ENCODE measurements at regions not wholly inside any gene's neighbourhood (a gene's known extent, or its start where the extent isn't known, plus 50 kb on each side); places are given as distances from the start of the nearest gene placed in this dataset.

GRCh38 chr4:96352051-96352517 lies 512.2 kb downstream of the PDHA2 start:
- H3K4me1 Mint-ChIP-seq = peaks cover 9% of the 10 kb centered on the region
- ATAC-seq = peak; percentile 58

GRCh38 chr4:96354036-96354712 lies 514.3 kb downstream of the PDHA2 start:
- H3K79me2 ChIP-seq (replicated peaks; ENCODE audit: insufficient read depth) = no peaks in the 10 kb centered on the region
- peaks cover 7% of the 10 kb centered on the region; the same call in 1 of the 2 replicates for H3K4me1 ChIP-seq (ENCODE audit: insufficient read depth)
- no peaks in the 10 kb centered on the region for H3K27me3 ChIP-seq (ENCODE audit: insufficient read depth)
- no peak for ATAC-seq
- H3K4me3 ChIP-seq = no peak overlapping the region
- no peak overlapping the region for H3K4me3 Mint-ChIP-seq
- no peak for DNase-seq (ENCODE audit: low spot score)
- peaks cover 9% of the 10 kb centered on the region for H3K4me1 Mint-ChIP-seq
- H3K9me2 ChIP-seq (ENCODE audit: insufficient read depth) = no peaks in the 10 kb centered on the region
- no peak for TF ChIP-seq ZNF331 (CRISPR knock-in tag; IDR thresholded peaks at IDR 0.05; ENCODE audit: low read depth)
- no peak for TF ChIP-seq CREB1 (CRISPR knock-in tag; IDR thresholded peaks at IDR 0.05; ENCODE audit: low read depth)
- TF ChIP-seq CTCF (conservative IDR thresholded peaks at IDR 0.05; ENCODE audit: low read depth in 2 of 2) = no peak
- no peak for TF ChIP-seq EZH2phosphoT487 (IDR thresholded peaks at IDR 0.05; ENCODE audit: unreplicated experiment)
- no peak for TF ChIP-seq STAT1 (IDR thresholded peaks at IDR 0.05; ENCODE audit: unreplicated experiment)
- no peak for TF ChIP-seq JUNB (IDR thresholded peaks at IDR 0.05; ENCODE audit: unreplicated experiment)
- TF ChIP-seq POLR2AphosphoS5 (IDR thresholded peaks at IDR 0.05; ENCODE audit: low read depth) = no peak
- TF ChIP-seq REST (IDR thresholded peaks at IDR 0.05; ENCODE audit: unreplicated experiment) = no peak
- no peak for TF ChIP-seq ETS1 (IDR thresholded peaks at IDR 0.05)
- TF ChIP-seq EZH2 (IDR thresholded peaks at IDR 0.05; ENCODE audit: low read depth, unreplicated experiment) = no peak
- no peak for TF ChIP-seq NANOG (IDR thresholded peaks at IDR 0.05; ENCODE audit: borderline replicate concordance)
- peaks cover 2% of the 10 kb centered on the region for H3K27me3 Mint-ChIP-seq (ENCODE audit: insufficient read depth, low read depth, poor library complexity)
- no peak overlapping the region for H3K27ac ChIP-seq (ENCODE audit: low read depth)
- no peaks in the 10 kb centered on the region for H4K20me1 ChIP-seq (replicated peaks; ENCODE audit: insufficient read depth)
- no peak overlapping the region for H3K27ac Mint-ChIP-seq
- peak overlapping the region; percentile 75; the same call in 1 of the 2 replicates for H2AFZ ChIP-seq
- H3K9me3 Mint-ChIP-seq = no peaks in the 10 kb centered on the region
- H3K36me3 Mint-ChIP-seq (ENCODE audit: low read depth) = no peaks in the 10 kb centered on the region
- H3F3A ChIP-seq (replicated peaks; ENCODE audit: low read depth) = no peaks in the 10 kb centered on the region
- H3K4me2 ChIP-seq = no peak overlapping the region
- H3K36me3 ChIP-seq (ENCODE audit: insufficient read depth) = no peaks in the 10 kb centered on the region

More at GRCh38 chr4:96352051-96352517, 512.2 kb downstream of the PDHA2 start:
- Histone ChIP-seq H2AFZ (0 out of 2 replicates have a peak overlapping the region, but pooled peaks have one; percentile 1), H3K9me2 (ENCODE audit: insufficient read depth) (peaks cover 4% of the 10 kb centered on the region; the same call in 1 of the 2 replicates), H3K36me3 (ENCODE audit: insufficient read depth) (no peaks in the 10 kb centered on the region), H3K4me1 (ENCODE audit: insufficient read depth) (peaks cover 7% of the 10 kb centered on the region; the same call in 1 of the 2 replicates), H3K27me3 (ENCODE audit: insufficient read depth) (no peaks in the 10 kb centered on the region), H4K20me1 (replicated peaks; ENCODE audit: insufficient read depth) (no peaks in the 10 kb centered on the region), H3K79me2 (replicated peaks; ENCODE audit: insufficient read depth) (no peaks in the 10 kb centered on the region), H3K4me2 (no peak overlapping the region), H3K27ac (ENCODE audit: low read depth) (no peak overlapping the region), H3F3A (replicated peaks; ENCODE audit: low read depth) (no peaks in the 10 kb centered on the region), H3K4me3 (no peak overlapping the region)
- Mint-ChIP-seq H3K4me3 (no peak overlapping the region), H3K9me3 (peaks cover 4% of the 10 kb centered on the region; the same call in 1 of the 3 replicates), H3K36me3 (ENCODE audit: low read depth) (peaks cover 18% of the 10 kb centered on the region), H3K27me3 (ENCODE audit: insufficient read depth, low read depth, poor library complexity) (peaks cover 2% of the 10 kb centered on the region), H3K27ac (peak overlapping the region; percentile 87; the same call in 1 of the 2 replicates)
- TF ChIP-seq JUNB (IDR thresholded peaks at IDR 0.05; ENCODE audit: unreplicated experiment) (no peak), CTCF (conservative IDR thresholded peaks at IDR 0.05; ENCODE audit: low read depth in 2 of 2) (peak; percentile 68 to 69)
- DNase-seq (ENCODE audit: low spot score) = peak; percentile 67

Data from GM23338 (cell line).